ENCODE measurements at regions not wholly inside any gene's neighbourhood (a gene's known extent, or its start where the extent isn't known, plus 50 kb on each side); places are given as distances from the start of the nearest gene placed in this dataset.

DNA sequence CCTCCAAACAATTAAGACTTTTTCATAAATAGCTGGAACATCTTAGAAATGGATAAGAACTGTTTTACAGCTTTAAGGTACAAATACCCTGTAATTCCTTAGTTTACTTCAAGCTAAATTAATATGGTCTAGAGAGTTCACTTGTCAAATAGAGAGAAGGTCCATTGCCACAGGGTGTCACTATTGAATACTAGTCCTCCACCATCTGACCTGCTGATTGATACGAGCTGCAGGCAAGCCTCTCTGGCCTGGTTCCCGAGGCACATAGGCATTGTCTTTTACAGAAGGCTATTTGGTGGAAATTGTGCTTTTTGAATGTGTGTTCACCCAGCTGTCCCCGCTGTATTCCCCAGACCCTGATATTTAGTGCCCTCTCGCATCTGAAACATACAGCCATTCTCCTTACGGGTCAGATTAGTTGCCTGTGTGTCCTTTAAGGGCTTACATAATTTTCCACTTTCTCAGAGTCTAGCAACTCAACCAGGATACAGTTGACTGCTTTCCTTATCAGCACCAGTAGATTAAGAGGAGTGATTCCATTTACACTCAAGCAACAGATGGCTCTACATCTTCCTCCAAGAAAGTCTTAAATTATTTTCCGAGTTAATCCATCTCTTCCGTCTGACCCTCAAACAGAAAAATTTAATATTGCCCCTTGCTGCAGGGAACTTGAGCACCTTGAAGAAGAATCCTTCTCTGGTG lies 788.8 kb upstream of the FAT3 start:
- Histone ChIP-seq H3K36me3 (ENCODE audit: control insufficient read depth in 2 of 2, insufficient read depth in 2 of 2, low read length in 2 of 2) (no peaks in the 10 kb centered on the region), H3K9me3 (ENCODE audit: control insufficient read depth in 2 of 2, low read length in 2 of 2) (no peaks in the 10 kb centered on the region), H3K4me3 (ENCODE audit: low read length in 2 of 2) (no peak overlapping the region), H3K4me1 (ENCODE audit: control insufficient read depth, insufficient read depth, low read length) (no peaks in the 10 kb centered on the region), H3K9ac (ENCODE audit: low read length in 2 of 2) (no peak overlapping the region), H3K27ac (ENCODE audit: low read length) (no peak overlapping the region), H3K27me3 (ENCODE audit: control insufficient read depth in 1 of 2, insufficient read depth in 2 of 2, low read length in 2 of 2) (no peaks in the 10 kb centered on the region)

- Histone ChIP-seq H3K9me3 (ENCODE audit: control insufficient read depth in 2 of 2, low read length in 2 of 2) (no peaks in the 10 kb centered on the region), H3K9ac (ENCODE audit: low read length in 2 of 2) (no peak overlapping the region), H3K27ac (ENCODE audit: low read length) (no peak overlapping the region), H3K4me1 (ENCODE audit: control insufficient read depth, insufficient read depth, low read length) (no peaks in the 10 kb centered on the region), H3K27me3 (ENCODE audit: control insufficient read depth in 1 of 2, insufficient read depth in 2 of 2, low read length in 2 of 2) (no peaks in the 10 kb centered on the region), H3K36me3 (ENCODE audit: control insufficient read depth in 2 of 2, insufficient read depth in 2 of 2, low read length in 2 of 2) (no peaks in the 10 kb centered on the region), H3K4me3 (ENCODE audit: low read length in 2 of 2) (no peak overlapping the region)
Measured at GRCh38 chr11:91433284-91434010, 791.2 kb upstream of the FAT3 start.

DNA sequence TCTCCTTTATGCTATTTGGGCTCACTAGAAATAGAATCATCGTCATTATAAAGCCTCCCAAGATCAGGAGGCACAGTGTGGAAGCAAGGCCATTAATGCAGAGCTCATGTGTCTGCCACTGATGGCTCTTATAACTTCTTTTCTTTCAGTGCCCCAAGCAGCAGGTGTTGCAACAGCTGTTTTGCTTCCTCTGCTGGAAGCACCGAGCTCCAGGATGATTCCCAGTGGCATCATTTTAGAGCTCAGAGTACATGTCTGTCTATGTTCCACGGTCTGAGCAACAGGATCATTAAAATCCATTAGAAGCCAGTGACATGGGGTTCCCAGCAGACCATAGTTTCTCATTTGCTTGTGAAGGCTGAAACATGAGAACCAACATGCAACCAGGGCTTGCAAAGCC lies 803.0 kb upstream of the FAT3 start:
- H3K27me3 ChIP-seq (ENCODE audit: control insufficient read depth in 1 of 2, insufficient read depth in 2 of 2, low read length in 2 of 2) = no peaks in the 10 kb centered on the region
- no peak overlapping the region for H3K9ac ChIP-seq (ENCODE audit: low read length in 2 of 2)
- H3K4me3 ChIP-seq (ENCODE audit: low read length in 2 of 2) = no peak overlapping the region
- no peaks in the 10 kb centered on the region for H3K9me3 ChIP-seq (ENCODE audit: control insufficient read depth in 2 of 2, low read length in 2 of 2)
- no peaks in the 10 kb centered on the region for H3K36me3 ChIP-seq (ENCODE audit: control insufficient read depth in 2 of 2, insufficient read depth in 2 of 2, low read length in 2 of 2)
- no peak overlapping the region for H3K27ac ChIP-seq (ENCODE audit: low read length)
- H3K4me1 ChIP-seq (ENCODE audit: control insufficient read depth, insufficient read depth, low read length) = no peaks in the 10 kb centered on the region

GRCh38 chr11:91407842-91408241 lies 816.8 kb upstream of the FAT3 start:
- Histone ChIP-seq H3K9ac (ENCODE audit: low read length in 2 of 2) (no peak overlapping the region), H3K36me3 (ENCODE audit: control insufficient read depth in 2 of 2, insufficient read depth in 2 of 2, low read length in 2 of 2) (no peaks in the 10 kb centered on the region), H3K4me1 (ENCODE audit: control insufficient read depth, insufficient read depth, low read length) (no peaks in the 10 kb centered on the region), H3K27me3 (ENCODE audit: control insufficient read depth in 1 of 2, insufficient read depth in 2 of 2, low read length in 2 of 2) (no peaks in the 10 kb centered on the region), H3K27ac (ENCODE audit: low read length) (no peak overlapping the region), H3K4me3 (ENCODE audit: low read length in 2 of 2) (no peak overlapping the region), H3K9me3 (ENCODE audit: control insufficient read depth in 2 of 2, low read length in 2 of 2) (no peaks in the 10 kb centered on the region)

- H3K27ac ChIP-seq (ENCODE audit: low read length) = no peak overlapping the region
- no peak overlapping the region for H3K9ac ChIP-seq (ENCODE audit: low read length in 2 of 2)
- H3K27me3 ChIP-seq (ENCODE audit: control insufficient read depth in 1 of 2, insufficient read depth in 2 of 2, low read length in 2 of 2) = no peaks in the 10 kb centered on the region
- no peaks in the 10 kb centered on the region for H3K4me1 ChIP-seq (ENCODE audit: control insufficient read depth, insufficient read depth, low read length)
- no peaks in the 10 kb centered on the region for H3K9me3 ChIP-seq (ENCODE audit: control insufficient read depth in 2 of 2, low read length in 2 of 2)
- no peak overlapping the region for H3K4me3 ChIP-seq (ENCODE audit: low read length in 2 of 2)
- H3K36me3 ChIP-seq (ENCODE audit: control insufficient read depth in 2 of 2, insufficient read depth in 2 of 2, low read length in 2 of 2) = no peaks in the 10 kb centered on the region
Measured at GRCh38 chr11:91406009-91406408, 818.6 kb upstream of the FAT3 start.

GRCh38 chr11:91404344-91404743 lies 820.3 kb upstream of the FAT3 start:
- Histone ChIP-seq H3K9me3 (ENCODE audit: control insufficient read depth in 2 of 2, low read length in 2 of 2) (no peaks in the 10 kb centered on the region), H3K9ac (ENCODE audit: low read length in 2 of 2) (no peak overlapping the region), H3K4me3 (ENCODE audit: low read length in 2 of 2) (no peak overlapping the region), H3K36me3 (ENCODE audit: control insufficient read depth in 2 of 2, insufficient read depth in 2 of 2, low read length in 2 of 2) (no peaks in the 10 kb centered on the region), H3K27ac (ENCODE audit: low read length) (no peak overlapping the region), H3K27me3 (ENCODE audit: control insufficient read depth in 1 of 2, insufficient read depth in 2 of 2, low read length in 2 of 2) (no peaks in the 10 kb centered on the region), H3K4me1 (ENCODE audit: control insufficient read depth, insufficient read depth, low read length) (no peaks in the 10 kb centered on the region)

DNA sequence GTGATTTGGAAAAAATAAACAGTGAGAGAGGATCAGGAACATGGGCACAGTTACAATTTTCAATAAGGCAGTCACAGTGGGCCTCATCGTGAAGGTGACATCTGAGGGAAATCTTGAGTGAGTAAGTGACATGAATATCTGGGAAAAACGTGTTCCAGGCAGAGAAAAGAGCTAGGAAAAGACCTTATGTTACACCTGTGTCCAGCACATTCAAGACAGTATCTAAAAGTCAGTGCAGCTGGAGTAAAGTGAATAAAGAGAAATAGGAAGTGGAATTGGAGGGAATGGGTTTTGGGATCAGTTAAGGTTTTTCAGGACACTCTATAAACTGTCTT lies 827.5 kb upstream of the FAT3 start:
- H3K9me3 ChIP-seq (ENCODE audit: control insufficient read depth in 2 of 2, low read length in 2 of 2) = no peaks in the 10 kb centered on the region
- H3K4me1 ChIP-seq (ENCODE audit: control insufficient read depth, insufficient read depth, low read length) = no peaks in the 10 kb centered on the region
- no peak overlapping the region for H3K9ac ChIP-seq (ENCODE audit: low read length in 2 of 2)
- H3K36me3 ChIP-seq (ENCODE audit: control insufficient read depth in 2 of 2, insufficient read depth in 2 of 2, low read length in 2 of 2) = no peaks in the 10 kb centered on the region
- H3K27ac ChIP-seq (ENCODE audit: low read length) = no peak overlapping the region
- H3K27me3 ChIP-seq (ENCODE audit: control insufficient read depth in 1 of 2, insufficient read depth in 2 of 2, low read length in 2 of 2) = no peaks in the 10 kb centered on the region
- no peak overlapping the region for H3K4me3 ChIP-seq (ENCODE audit: low read length in 2 of 2)

DNA sequence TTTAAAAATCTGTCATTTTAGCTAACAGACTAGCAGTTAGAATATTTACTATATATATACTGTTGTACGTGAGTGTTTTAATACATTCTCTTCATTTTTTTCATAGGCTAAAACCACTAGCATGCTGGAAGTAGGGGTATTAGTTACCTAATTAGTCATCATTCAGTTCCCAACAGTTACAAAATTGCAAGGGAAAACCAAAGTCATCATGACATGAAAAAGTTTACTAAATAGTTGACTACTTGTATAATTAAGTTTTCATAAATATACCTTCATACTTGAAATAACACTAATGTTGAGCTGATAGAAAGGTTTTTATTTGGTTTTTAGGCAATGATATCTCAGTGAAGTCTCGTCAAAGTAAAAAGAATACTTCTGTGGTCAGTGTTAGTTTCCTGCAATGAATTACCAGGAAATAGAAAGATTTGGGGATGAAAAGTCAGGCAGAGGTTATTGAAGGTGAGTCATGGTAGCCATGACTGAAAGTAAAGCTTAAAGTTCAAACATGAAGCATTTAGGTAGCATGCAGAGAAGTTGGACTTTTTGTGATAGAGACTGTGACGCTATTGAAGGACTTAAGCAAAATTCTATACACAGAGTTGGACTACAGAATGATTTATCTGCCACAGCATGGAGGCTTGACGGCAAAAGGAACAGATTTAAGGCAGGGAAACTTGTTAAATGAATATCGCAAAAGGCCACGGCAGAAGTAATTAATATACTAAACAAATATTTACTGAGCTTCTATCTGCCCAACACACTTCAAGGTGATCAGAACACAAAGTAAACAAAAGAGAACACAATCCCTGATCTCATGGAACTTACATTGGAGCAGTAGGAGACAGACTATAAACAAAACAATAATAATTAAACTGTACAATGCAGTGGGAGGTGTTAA lies 828.1 kb upstream of the FAT3 start:
- H3K4me3 ChIP-seq (ENCODE audit: low read length in 2 of 2) = no peak overlapping the region
- H3K4me1 ChIP-seq (ENCODE audit: control insufficient read depth, insufficient read depth, low read length) = no peaks in the 10 kb centered on the region
- H3K27ac ChIP-seq (ENCODE audit: low read length) = no peak overlapping the region
- H3K36me3 ChIP-seq (ENCODE audit: control insufficient read depth in 2 of 2, insufficient read depth in 2 of 2, low read length in 2 of 2) = no peaks in the 10 kb centered on the region
- H3K9me3 ChIP-seq (ENCODE audit: control insufficient read depth in 2 of 2, low read length in 2 of 2) = no peaks in the 10 kb centered on the region
- H3K27me3 ChIP-seq (ENCODE audit: control insufficient read depth in 1 of 2, insufficient read depth in 2 of 2, low read length in 2 of 2) = no peaks in the 10 kb centered on the region
- no peak overlapping the region for H3K9ac ChIP-seq (ENCODE audit: low read length in 2 of 2)

DNA sequence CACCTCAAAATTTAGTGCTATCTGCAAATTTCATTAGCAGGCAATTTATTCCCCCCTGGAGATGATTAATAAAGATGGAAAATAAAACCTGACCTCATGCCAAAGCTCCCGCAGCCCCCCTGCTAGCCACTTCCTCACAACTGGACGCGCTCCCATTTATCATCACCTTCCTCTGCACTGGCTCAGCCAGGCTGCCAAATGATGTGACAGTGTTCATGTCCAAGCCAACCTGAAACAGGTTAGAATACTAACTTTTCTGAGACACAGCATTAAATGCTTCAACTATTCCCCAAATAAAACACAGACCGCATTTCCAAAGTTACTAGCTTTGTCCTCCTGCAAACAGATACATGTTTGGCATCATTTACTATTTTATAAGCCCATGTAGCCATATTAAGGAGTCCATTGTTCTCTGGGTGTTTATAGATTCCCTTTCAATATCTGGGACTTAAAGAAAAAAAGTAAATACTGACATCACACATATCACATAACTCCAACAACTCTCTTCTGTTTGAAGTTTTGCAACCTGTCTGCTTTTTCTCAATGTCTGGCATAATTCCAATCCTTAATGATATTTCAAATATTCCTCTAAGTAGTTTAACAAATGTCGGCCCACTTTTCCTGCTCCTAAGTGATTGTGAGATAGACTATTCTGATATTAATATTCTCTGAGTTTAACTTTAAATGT lies 829.7 kb upstream of the FAT3 start:
- Histone ChIP-seq H3K27ac (ENCODE audit: low read length) (no peak overlapping the region), H3K9ac (ENCODE audit: low read length in 2 of 2) (no peak overlapping the region), H3K36me3 (ENCODE audit: control insufficient read depth in 2 of 2, insufficient read depth in 2 of 2, low read length in 2 of 2) (no peaks in the 10 kb centered on the region), H3K4me1 (ENCODE audit: control insufficient read depth, insufficient read depth, low read length) (no peaks in the 10 kb centered on the region), H3K9me3 (ENCODE audit: control insufficient read depth in 2 of 2, low read length in 2 of 2) (no peaks in the 10 kb centered on the region), H3K4me3 (ENCODE audit: low read length in 2 of 2) (no peak overlapping the region), H3K27me3 (ENCODE audit: control insufficient read depth in 1 of 2, insufficient read depth in 2 of 2, low read length in 2 of 2) (no peaks in the 10 kb centered on the region)

- Histone ChIP-seq H3K4me1 (ENCODE audit: control insufficient read depth, insufficient read depth, low read length) (no peaks in the 10 kb centered on the region), H3K27me3 (ENCODE audit: control insufficient read depth in 1 of 2, insufficient read depth in 2 of 2, low read length in 2 of 2) (no peaks in the 10 kb centered on the region), H3K9me3 (ENCODE audit: control insufficient read depth in 2 of 2, low read length in 2 of 2) (no peaks in the 10 kb centered on the region), H3K9ac (ENCODE audit: low read length in 2 of 2) (no peak overlapping the region), H3K4me3 (ENCODE audit: low read length in 2 of 2) (no peak overlapping the region), H3K36me3 (ENCODE audit: control insufficient read depth in 2 of 2, insufficient read depth in 2 of 2, low read length in 2 of 2) (no peaks in the 10 kb centered on the region), H3K27ac (ENCODE audit: low read length) (no peak overlapping the region)
Measured at GRCh38 chr11:91394073-91394726, 830.4 kb upstream of the FAT3 start.

Data from stomach smooth muscle (tissue), 2 donors.